GM12892 (cell line): ENCODE measurements at regions not wholly inside any gene's neighbourhood (a gene's known extent, or its start where the extent isn't known, plus 50 kb on each side); places are given as distances from the start of the nearest gene placed in this dataset.

Experiments
- POLR2AphosphoS5 ChIP-seq: IDR thresholded peaks from 2 replicates; pipeline ENCODE4 v1.6.1; 2011; ENCODE audit warnings: low read depth, low read length, control low read depth
- TAF1 ChIP-seq: IDR thresholded peaks from 2 replicates; pipeline ENCODE4 v1.6.1; 2011; ENCODE audit warnings: low read depth, mild to moderate bottlenecking, control low read depth, low read length, borderline replicate concordance

DNA sequence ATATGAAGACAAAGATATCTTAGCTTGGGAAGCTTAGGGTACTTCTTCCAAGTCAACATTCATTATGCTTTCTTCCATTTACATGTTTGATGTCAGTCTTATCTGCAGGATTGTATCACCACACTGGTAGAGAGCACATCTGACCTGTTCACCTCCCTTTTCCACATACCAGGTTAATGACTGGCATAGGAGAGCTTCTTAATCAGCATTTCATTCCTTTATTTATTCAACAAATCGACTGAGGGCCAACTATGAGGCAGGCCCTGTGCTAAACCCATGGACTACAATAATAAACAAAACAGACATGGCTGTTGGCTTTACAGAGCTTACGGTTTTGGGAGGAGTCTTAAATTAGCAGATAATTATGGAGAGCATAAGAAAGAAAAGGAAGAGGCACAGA lies 378.1 kb upstream of the CDH11 start:
- TF ChIP-seq TAF1 (no peak), POLR2AphosphoS5 (no peak)
